K562 (cell line): ENCODE measurements at regions not wholly inside any gene's neighbourhood (a gene's known extent, or its start where the extent isn't known, plus 50 kb on each side); places are given as distances from the start of the nearest gene placed in this dataset.

ENCODE experiments used
- ARHGAP35 ChIP-seq: fragments of 450-650 bp; IDR thresholded peaks from 2 replicates; pipeline ENCODE4 v1.6.1; 2018; ENCODE audit not compliant: partially characterized antibody
- CTBP1 ChIP-seq: fragments of 450-650 bp; IDR thresholded peaks from 2 replicates; pipeline ENCODE4 v1.6.1; 2016; ENCODE audit warnings: borderline replicate concordance
- MAX ChIP-seq: sonication (generic); formaldehyde crosslinking; IDR thresholded peaks from 2 replicates; pipeline ENCODE4 v1.9.0; 2022; ENCODE audit warnings: mild to moderate bottlenecking, missing genetic modification reagents
- MEF2A ChIP-seq: IDR thresholded peaks from 2 replicates; pipeline ENCODE4 v1.6.1; 2011; ENCODE audit warnings: low read depth, mild to moderate bottlenecking, low read length, moderate library complexity; ENCODE audit not compliant: control insufficient read depth
- POLR2A ChIP-seq: fragments of 450-650 bp; conservative IDR thresholded peaks from 2 replicates; pipeline ENCODE4 v1.6.1; 2016
- POLR2AphosphoS2 ChIP-seq: IDR thresholded peaks from 2 replicates; pipeline ENCODE4 v1.6.1; 2012; ENCODE audit warnings: low read length, improper control_type of control experiment
- RAD21 ChIP-seq, 2 experiments: fragments of 250-450 bp in 1 of 2; fragments of 450-650 bp in 1 of 2; sonication (Bioruptor Pico) in 1 of 2; formaldehyde crosslinking in 1 of 2; IDR thresholded peaks in 1 of 2; conservative IDR thresholded peaks in 1 of 2; 2 replicates each; pipeline versions ENCODE4 v1.4.0 to v1.8.0; 2020 to 2022; ENCODE audit warnings: mild to moderate bottlenecking in 2 of 2, moderate library complexity in 1 of 2
- SETDB1 ChIP-seq: IDR thresholded peaks from one replicate; pipeline ENCODE4 v1.6.1; 2012; ENCODE audit warnings: low read length, control low read depth, inconsistent platforms
- SMAD3 ChIP-seq: fragments of 450-650 bp; formaldehyde crosslinking; conservative IDR thresholded peaks from 2 replicates; pipeline ENCODE4 v1.4.0; 2020; ENCODE audit warnings: mild to moderate bottlenecking
- TOE1 ChIP-seq, 2 experiments: fragments of 450-650 bp in 1 of 2; sonication (generic) in 1 of 2; formaldehyde crosslinking in 1 of 2; IDR thresholded peaks; 2 replicates each; pipeline versions ENCODE4 v1.7.1 to v1.8.0; 2016 to 2022; ENCODE audit warnings: borderline replicate concordance in 2 of 2, mild to moderate bottlenecking in 2 of 2, antibody characterized with exemption in 1 of 2, inconsistent platforms in 1 of 2, low read depth in 1 of 2, missing genetic modification reagents in 1 of 2, moderate library complexity in 1 of 2
- ZNF232 ChIP-seq: sonication (generic); formaldehyde crosslinking; IDR thresholded peaks from 2 replicates; pipeline ENCODE4 v1.8.0; 2022; ENCODE audit warnings: mild to moderate bottlenecking, missing genetic modification reagents
- ZNF668 ChIP-seq: fragments of 250-450 bp; sonication (Bioruptor Pico); IDR thresholded peaks from 2 replicates; pipeline ENCODE4 v1.8.0; 2022; ENCODE audit warnings: mild to moderate bottlenecking, inconsistent platforms
- TF ChIP-seq, protein P1 (sequence below), 3 experiments: IDR thresholded peaks in 2 of 3; conservative IDR thresholded peaks in 1 of 3; 2 replicates each; pipeline ENCODE4 v1.5.1; 2011 to 2012; ENCODE audit warnings: low read length in 3 of 3, mild to moderate bottlenecking in 3 of 3, control low read depth in 2 of 3, improper control_type of control experiment in 1 of 3, inconsistent platforms in 1 of 3, low read depth in 1 of 3, mixed read lengths in 1 of 3, moderate library complexity in 1 of 3; ENCODE audit not compliant: insufficient read depth in 2 of 3
- TF ChIP-seq, protein P2 (sequence below): sonication (generic); IDR thresholded peaks from 2 replicates; pipeline ENCODE4 v1.6.1; 2016

DNA sequence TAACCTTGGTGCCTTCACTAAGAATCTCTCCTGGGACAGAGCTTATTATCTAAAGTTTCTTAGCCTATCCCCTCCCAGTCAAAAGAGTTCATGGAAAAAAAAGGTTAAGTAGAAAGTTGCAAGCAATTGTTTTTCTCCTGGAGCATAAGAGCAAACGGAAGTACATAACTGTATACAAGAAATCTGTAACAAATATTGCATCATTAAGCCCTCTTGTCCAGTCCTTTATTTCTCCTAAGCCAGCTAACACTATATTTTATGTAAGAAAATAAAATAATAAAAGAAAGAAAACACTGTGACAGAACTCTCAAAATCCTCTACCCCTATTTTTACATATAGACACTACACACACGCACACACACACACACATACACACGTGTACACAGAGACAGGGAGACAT is 255.3 kb downstream of the NAF1 start:
- TF ChIP-seq RAD21 (CRISPR knock-in tag; conservative IDR thresholded peaks at IDR 0.05 in 1 of 2, IDR thresholded peaks at IDR 0.05 in 1 of 2) (no peak), TOE1 (IDR thresholded peaks at IDR 0.05; ENCODE audit: borderline replicate concordance) (no peak), TOE1 (CRISPR knock-in tag; IDR thresholded peaks at IDR 0.05; ENCODE audit: borderline replicate concordance, low read depth) (no peak), ARHGAP35 (no peak), MAX (CRISPR knock-in tag) (no peak), POLR2AphosphoS2 (no peak), ZNF232 (CRISPR knock-in tag) (no peak), ZNF668 (CRISPR knock-in tag) (no peak), POLR2A (no peak), SMAD3 (CRISPR knock-in tag) (no peak), MEF2A (no peak), CTBP1 (no peak), SETDB1 (no peak)
- TF ChIP-seq, protein P1, sequence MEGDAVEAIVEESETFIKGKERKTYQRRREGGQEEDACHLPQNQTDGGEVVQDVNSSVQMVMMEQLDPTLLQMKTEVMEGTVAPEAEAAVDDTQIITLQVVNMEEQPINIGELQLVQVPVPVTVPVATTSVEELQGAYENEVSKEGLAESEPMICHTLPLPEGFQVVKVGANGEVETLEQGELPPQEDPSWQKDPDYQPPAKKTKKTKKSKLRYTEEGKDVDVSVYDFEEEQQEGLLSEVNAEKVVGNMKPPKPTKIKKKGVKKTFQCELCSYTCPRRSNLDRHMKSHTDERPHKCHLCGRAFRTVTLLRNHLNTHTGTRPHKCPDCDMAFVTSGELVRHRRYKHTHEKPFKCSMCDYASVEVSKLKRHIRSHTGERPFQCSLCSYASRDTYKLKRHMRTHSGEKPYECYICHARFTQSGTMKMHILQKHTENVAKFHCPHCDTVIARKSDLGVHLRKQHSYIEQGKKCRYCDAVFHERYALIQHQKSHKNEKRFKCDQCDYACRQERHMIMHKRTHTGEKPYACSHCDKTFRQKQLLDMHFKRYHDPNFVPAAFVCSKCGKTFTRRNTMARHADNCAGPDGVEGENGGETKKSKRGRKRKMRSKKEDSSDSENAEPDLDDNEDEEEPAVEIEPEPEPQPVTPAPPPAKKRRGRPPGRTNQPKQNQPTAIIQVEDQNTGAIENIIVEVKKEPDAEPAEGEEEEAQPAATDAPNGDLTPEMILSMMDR (IDR thresholded peaks at IDR 0.05 in 2 of 3, conservative IDR thresholded peaks at IDR 0.05 in 1 of 3; ENCODE audit: insufficient read depth in 2 of 3, low read depth in 1 of 3, low read length in 3 of 3), result no peak
- TF ChIP-seq, protein P2, sequence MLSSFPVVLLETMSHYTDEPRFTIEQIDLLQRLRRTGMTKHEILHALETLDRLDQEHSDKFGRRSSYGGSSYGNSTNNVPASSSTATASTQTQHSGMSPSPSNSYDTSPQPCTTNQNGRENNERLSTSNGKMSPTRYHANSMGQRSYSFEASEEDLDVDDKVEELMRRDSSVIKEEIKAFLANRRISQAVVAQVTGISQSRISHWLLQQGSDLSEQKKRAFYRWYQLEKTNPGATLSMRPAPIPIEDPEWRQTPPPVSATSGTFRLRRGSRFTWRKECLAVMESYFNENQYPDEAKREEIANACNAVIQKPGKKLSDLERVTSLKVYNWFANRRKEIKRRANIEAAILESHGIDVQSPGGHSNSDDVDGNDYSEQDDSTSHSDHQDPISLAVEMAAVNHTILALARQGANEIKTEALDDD, result no peak
